Osteocyte (in vitro differentiated cells): ENCODE measurements at regions not wholly inside any gene's neighbourhood (a gene's known extent, or its start where the extent isn't known, plus 50 kb on each side); places are given as distances from the start of the nearest gene placed in this dataset.
"Not testable (repeated sequence)": the region's sequence is repeated elsewhere in the genome, so short reads cannot be mapped to it uniquely, and the experiment has no call there.

Source experiments
- DNase-seq: peaks from one replicate; pipeline ENCODE4 v3.0.0; 2021; ENCODE audit warnings: mixed read lengths; ENCODE audit not compliant: unreplicated experiment; ENCODE audit errors: extremely low spot score
- H3K27ac Mint-ChIP-seq: one replicate; pipeline ENCODE4 v1.8.0; 2021; ENCODE audit warnings: mild to moderate bottlenecking, mixed read lengths; ENCODE audit not compliant: unreplicated experiment
- H3K27me3 Mint-ChIP-seq: one replicate; pipeline ENCODE4 v1.8.0; 2021; ENCODE audit warnings: mixed read lengths; ENCODE audit not compliant: unreplicated experiment
- H3K36me3 Mint-ChIP-seq: one replicate; pipeline ENCODE4 v1.8.0; 2021; ENCODE audit warnings: mixed read lengths; ENCODE audit not compliant: unreplicated experiment
- H3K4me1 Mint-ChIP-seq: one replicate; pipeline ENCODE4 v1.8.0; 2021; ENCODE audit warnings: mixed read lengths; ENCODE audit not compliant: unreplicated experiment
- H3K4me3 Mint-ChIP-seq: one replicate; pipeline ENCODE4 v1.8.0; 2021; ENCODE audit warnings: mild to moderate bottlenecking, moderate library complexity, mixed read lengths; ENCODE audit not compliant: unreplicated experiment
- H3K9me3 Mint-ChIP-seq: one replicate; pipeline ENCODE4 v1.8.0; 2021; ENCODE audit warnings: mixed read lengths; ENCODE audit not compliant: unreplicated experiment
- TF ChIP-seq, protein P1 (sequence below): fragments of 200-600 bp; sonication (generic); IDR thresholded peaks from 2 replicates; pipeline ENCODE4 v1.5.0; 2021; ENCODE audit warnings: antibody characterized with exemption, mild to moderate bottlenecking, moderate library complexity

DNA sequence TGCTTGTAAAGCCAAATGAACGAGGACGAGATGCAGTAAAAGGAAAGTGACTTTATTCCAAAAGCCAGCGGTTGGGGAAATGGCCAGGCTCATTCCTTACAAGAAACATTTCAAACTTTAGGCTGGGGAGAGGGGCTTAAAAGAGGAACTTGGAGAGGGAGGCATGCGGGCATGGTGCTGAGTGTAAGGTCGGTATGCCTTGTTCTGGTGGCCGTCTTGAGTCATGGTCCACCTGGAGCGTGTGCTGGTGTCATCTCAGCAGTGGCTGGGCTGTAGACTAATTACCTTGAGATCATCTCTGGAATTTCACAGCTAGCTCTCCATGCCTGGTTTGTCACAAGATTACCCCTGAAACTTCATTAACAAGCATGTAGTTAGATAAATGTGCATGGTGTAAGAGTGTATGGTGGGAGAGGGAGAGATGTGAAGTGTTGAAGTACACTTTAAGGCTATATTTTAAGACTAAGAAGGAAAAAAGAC lies 156.4 kb upstream of the PFN2 start:
- Mint-ChIP-seq H3K9me3 (no peaks in the 10 kb centered on the region), H3K36me3 (no peaks in the 10 kb centered on the region), H3K27ac (no peak overlapping the region), H3K4me1 (peaks cover 8% of the 10 kb centered on the region), H3K4me3 (no peak overlapping the region), H3K27me3 (no peaks in the 10 kb centered on the region)
- no peak for DNase-seq
- TF ChIP-seq, protein P1, sequence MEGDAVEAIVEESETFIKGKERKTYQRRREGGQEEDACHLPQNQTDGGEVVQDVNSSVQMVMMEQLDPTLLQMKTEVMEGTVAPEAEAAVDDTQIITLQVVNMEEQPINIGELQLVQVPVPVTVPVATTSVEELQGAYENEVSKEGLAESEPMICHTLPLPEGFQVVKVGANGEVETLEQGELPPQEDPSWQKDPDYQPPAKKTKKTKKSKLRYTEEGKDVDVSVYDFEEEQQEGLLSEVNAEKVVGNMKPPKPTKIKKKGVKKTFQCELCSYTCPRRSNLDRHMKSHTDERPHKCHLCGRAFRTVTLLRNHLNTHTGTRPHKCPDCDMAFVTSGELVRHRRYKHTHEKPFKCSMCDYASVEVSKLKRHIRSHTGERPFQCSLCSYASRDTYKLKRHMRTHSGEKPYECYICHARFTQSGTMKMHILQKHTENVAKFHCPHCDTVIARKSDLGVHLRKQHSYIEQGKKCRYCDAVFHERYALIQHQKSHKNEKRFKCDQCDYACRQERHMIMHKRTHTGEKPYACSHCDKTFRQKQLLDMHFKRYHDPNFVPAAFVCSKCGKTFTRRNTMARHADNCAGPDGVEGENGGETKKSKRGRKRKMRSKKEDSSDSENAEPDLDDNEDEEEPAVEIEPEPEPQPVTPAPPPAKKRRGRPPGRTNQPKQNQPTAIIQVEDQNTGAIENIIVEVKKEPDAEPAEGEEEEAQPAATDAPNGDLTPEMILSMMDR, result no peak

DNA sequence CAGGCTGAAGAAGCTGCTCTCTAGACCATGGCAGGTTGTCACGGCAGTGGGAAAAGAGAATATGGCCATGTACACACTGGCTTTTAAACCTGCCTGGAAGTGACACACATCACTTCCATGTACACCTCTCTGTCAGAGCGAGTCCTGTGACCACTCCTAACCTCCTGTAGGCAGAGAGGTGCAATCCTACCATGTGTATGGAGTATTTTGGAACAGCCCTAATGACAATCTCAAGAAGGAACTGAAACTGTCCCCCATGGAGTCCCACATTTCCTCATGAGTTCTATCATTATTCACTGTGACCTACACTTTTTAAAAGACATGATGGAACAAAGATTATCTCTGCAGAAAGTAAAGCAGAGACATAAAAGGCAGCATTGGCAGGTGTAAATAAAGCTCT lies 153.4 kb upstream of the PFN2 start:
- TF ChIP-seq, protein P1, result no peak
- no peaks in the 10 kb centered on the region for H3K36me3 Mint-ChIP-seq
- H3K27me3 Mint-ChIP-seq, result no peaks in the 10 kb centered on the region
- no peak overlapping the region for H3K4me3 Mint-ChIP-seq
- DNase-seq, result no peak
- no peak overlapping the region for H3K27ac Mint-ChIP-seq
- H3K4me1 Mint-ChIP-seq, result peaks cover 3% of the 10 kb centered on the region
- no peaks in the 10 kb centered on the region for H3K9me3 Mint-ChIP-seq

DNA sequence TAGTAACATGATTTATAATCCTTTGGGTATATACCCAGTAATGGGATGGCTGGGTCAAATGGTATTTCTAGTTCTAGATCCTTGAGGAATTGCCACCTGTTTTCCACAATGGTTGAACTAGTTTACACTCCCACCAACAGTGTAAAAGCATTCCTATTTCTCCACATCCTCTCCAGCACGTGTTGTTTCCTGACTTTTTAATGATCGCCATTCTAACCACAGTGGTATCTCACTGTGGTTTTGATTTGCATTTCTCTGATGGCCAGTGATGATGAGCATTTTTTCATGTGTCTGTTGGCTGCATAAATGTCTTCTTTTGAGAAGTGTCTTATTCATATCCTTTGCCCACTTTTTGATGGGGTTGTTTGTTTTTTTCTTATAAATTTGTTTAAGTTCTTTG lies 152.6 kb upstream of the PFN2 start:
- not testable (repeated sequence) for H3K4me3 Mint-ChIP-seq, H3K27ac Mint-ChIP-seq, H3K9me3 Mint-ChIP-seq, H3K27me3 Mint-ChIP-seq, H3K4me1 Mint-ChIP-seq, H3K36me3 Mint-ChIP-seq, DNase-seq

DNA sequence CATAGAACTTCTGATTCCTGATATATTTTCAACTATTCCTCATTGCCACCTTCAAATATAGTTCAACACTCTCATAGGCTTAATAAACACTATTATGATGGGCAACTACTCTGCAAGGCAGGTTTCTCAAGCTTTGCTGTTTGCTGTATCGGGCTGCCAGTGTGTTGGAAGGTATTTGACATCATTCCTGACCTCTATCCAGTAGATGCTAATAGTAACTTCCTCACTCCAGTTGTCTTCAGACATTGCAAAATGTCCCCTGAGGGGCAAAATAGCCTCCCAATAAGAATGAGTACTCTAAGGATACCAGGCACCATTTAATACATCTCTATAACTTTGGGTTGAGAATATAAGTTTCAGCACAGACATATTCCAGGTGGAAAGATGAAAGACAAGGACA lies 147.5 kb upstream of the PFN2 start:
- DNase-seq, result no peak
- H3K9me3 Mint-ChIP-seq, result no peaks in the 10 kb centered on the region
- TF ChIP-seq, protein P1, result no peak
- H3K4me3 Mint-ChIP-seq, result no peak overlapping the region
- H3K4me1 Mint-ChIP-seq, result peaks cover 37% of the 10 kb centered on the region
- H3K27me3 Mint-ChIP-seq, result no peaks in the 10 kb centered on the region
- H3K36me3 Mint-ChIP-seq, result no peaks in the 10 kb centered on the region
- H3K27ac Mint-ChIP-seq, result no peak overlapping the region

DNA sequence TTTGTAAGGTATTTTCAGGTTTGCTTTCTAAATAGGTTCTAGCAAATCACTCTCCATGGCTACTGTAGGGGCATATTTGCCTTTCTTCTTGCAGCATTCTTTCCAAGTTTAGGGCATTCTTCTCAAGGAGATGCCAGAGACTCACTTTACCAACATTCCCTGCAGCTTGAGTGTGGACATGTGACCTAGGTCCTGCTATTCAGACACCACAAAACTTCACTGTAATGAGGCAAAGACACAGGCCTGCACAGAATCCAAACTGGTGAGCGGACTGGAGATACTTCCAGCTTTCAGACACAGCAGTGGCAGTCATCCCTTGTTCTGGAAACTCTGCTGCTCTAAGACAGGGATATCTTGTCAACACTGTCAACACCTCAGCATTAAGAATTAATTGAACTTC lies 146.4 kb upstream of the PFN2 start:
- Mint-ChIP-seq H3K4me3 (no peak overlapping the region), H3K27ac (no peak overlapping the region), H3K36me3 (no peaks in the 10 kb centered on the region), H3K9me3 (no peaks in the 10 kb centered on the region), H3K27me3 (no peaks in the 10 kb centered on the region), H3K4me1 (peaks cover 38% of the 10 kb centered on the region)
- TF ChIP-seq, protein P1, result no peak
- no peak for DNase-seq

DNA sequence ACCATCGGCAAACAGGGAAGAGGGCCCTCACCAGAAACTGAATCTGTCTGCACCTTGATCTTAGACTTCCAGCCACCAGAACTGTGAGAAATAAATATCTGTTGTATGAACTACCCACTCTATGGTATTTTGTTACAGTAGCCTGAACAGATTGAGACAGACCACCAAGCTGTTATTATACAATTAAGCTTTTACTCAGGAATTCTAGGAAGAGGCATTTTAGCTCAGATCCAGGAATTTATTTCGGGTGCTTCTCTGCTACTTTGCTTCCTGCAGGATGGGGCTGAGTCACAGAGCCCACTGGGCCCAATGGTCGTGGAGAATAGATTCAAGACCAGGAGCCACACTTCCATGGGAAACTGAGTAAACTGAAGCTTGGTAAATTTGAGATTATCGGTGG lies 145.5 kb upstream of the PFN2 start:
- Mint-ChIP-seq H3K27me3 (no peaks in the 10 kb centered on the region), H3K36me3 (no peaks in the 10 kb centered on the region), H3K9me3 (no peaks in the 10 kb centered on the region), H3K4me3 (no peak overlapping the region), H3K4me1 (peaks cover 39% of the 10 kb centered on the region), H3K27ac (no peak overlapping the region)
- TF ChIP-seq, protein P1, result no peak
- DNase-seq, result no peak
